H1 (cell line): ENCODE measurements at regions not wholly inside any gene's neighbourhood (a gene's known extent, or its start where the extent isn't known, plus 50 kb on each side); places are given as distances from the start of the nearest gene placed in this dataset.

Experiments
- CEBPB ChIP-seq: IDR thresholded peaks from 2 replicates; pipeline ENCODE4 v1.6.1; 2012; ENCODE audit warnings: low read depth, low read length
- EGR1 ChIP-seq: IDR thresholded peaks from 2 replicates; pipeline ENCODE4 v1.6.1; 2011; ENCODE audit warnings: low read depth, low read length, borderline replicate concordance
- NRF1 ChIP-seq: IDR thresholded peaks from 2 replicates; pipeline ENCODE4 v1.6.1; 2011; ENCODE audit warnings: mild to moderate bottlenecking, low read depth, low read length, improper control_type of control experiment
- RBBP5 ChIP-seq: IDR thresholded peaks from 2 replicates; pipeline ENCODE4 v1.7.1; 2012; ENCODE audit warnings: low read depth, mild to moderate bottlenecking, inconsistent platforms, low read length, moderate library complexity, borderline replicate concordance
- TAF1 ChIP-seq: IDR thresholded peaks from 2 replicates; pipeline ENCODE4 v1.6.1; 2011; ENCODE audit warnings: mild to moderate bottlenecking, low read depth, low read length
- USF2 ChIP-seq: IDR thresholded peaks from 2 replicates; pipeline ENCODE4 v1.6.1; 2011; ENCODE audit warnings: low read length, improper control_type of control experiment

GRCh38 chr5:167985373-167985772, 306.1 kb upstream of the WWC1 start (continued):
- TF ChIP-seq USF2 (no peak), RBBP5 (no peak), CEBPB (no peak), TAF1 (no peak), NRF1 (no peak), EGR1 (no peak)
- TF ChIP-seq, all 59 proteins: peak for 0
